Liver (tissue), 8 donors: ENCODE measurements at regions not wholly inside any gene's neighbourhood (a gene's known extent, or its start where the extent isn't known, plus 50 kb on each side); places are given as distances from the start of the nearest gene placed in this dataset.

Source experiments
- DNase-seq: peaks from one replicate; pipeline ENCODE4 v3.0.0-alpha.2; 2017; ENCODE audit warnings: low spot score
- H3K27ac ChIP-seq, 2 donors: one replicate each; pipeline ENCODE4 v1.7.0; 2013; ENCODE audit warnings: inconsistent platforms in 2 of 2, low read length in 2 of 2, control low read depth in 1 of 2, low read depth in 1 of 2, mild to moderate bottlenecking in 1 of 2
- H3K27me3 ChIP-seq, 4 donors: one replicate each; pipeline versions ENCODE4 v1.6.1 to v1.7.0; 2013; ENCODE audit warnings: low read length in 3 of 4, inconsistent platforms in 1 of 4, mild to moderate bottlenecking in 1 of 4, moderate library complexity in 1 of 4; ENCODE audit not compliant: control insufficient read depth in 4 of 4, insufficient read depth in 4 of 4
- H3K36me3 ChIP-seq, 4 donors: one replicate each; pipeline versions ENCODE4 v1.6.1 to v1.7.0; 2013; ENCODE audit warnings: low read length in 3 of 4, mild to moderate bottlenecking in 3 of 4, low read depth in 1 of 4, moderate library complexity in 1 of 4; ENCODE audit not compliant: control insufficient read depth in 4 of 4, insufficient read depth in 3 of 4
- H3K4me1 ChIP-seq, 4 donors: one replicate each; pipeline versions ENCODE4 v1.6.1 to v1.7.0; 2013; ENCODE audit warnings: low read length in 3 of 4, mild to moderate bottlenecking in 3 of 4, moderate library complexity in 1 of 4; ENCODE audit not compliant: control insufficient read depth in 4 of 4, insufficient read depth in 4 of 4
- H3K4me3 ChIP-seq, 3 donors: one replicate each; pipeline versions ENCODE4 v1.6.1 to v1.7.0; 2013; ENCODE audit warnings: low read length in 3 of 3, control low read depth in 1 of 3, low read depth in 1 of 3, mild to moderate bottlenecking in 1 of 3
- H3K9ac ChIP-seq, 2 donors: one replicate each; pipeline ENCODE4 v1.7.0; 2013; ENCODE audit warnings: low read length in 2 of 2, mild to moderate bottlenecking in 2 of 2, moderate library complexity in 2 of 2, control low read depth in 1 of 2, low read depth in 1 of 2
- H3K9me3 ChIP-seq, 4 donors: one replicate each; pipeline versions ENCODE4 v1.6.1 to v1.7.0; 2013; ENCODE audit warnings: low read length in 3 of 4; ENCODE audit not compliant: control insufficient read depth in 4 of 4
- ATF3 ChIP-seq: IDR thresholded peaks from 2 replicates; pipeline ENCODE4 v1.6.1; 2016; ENCODE audit warnings: antibody characterized with exemption
- CTCF ChIP-seq: fragments of 150-350 bp; IDR thresholded peaks from 2 replicates; pipeline ENCODE4 v1.5.1; 2017; ENCODE audit warnings: improper control_type of control experiment, low read depth, low read length; ENCODE audit not compliant: missing input control
- EGR1 ChIP-seq, 2 donors: IDR thresholded peaks; 2 replicates each; pipeline ENCODE4 v1.6.1; 2016 to 2018; ENCODE audit warnings: antibody characterized with exemption in 2 of 2, low read depth in 2 of 2
- FOXA1 ChIP-seq: IDR thresholded peaks from 2 replicates; pipeline ENCODE4 v1.6.1; 2016; ENCODE audit warnings: antibody characterized with exemption
- FOXA2 ChIP-seq: IDR thresholded peaks from 2 replicates; pipeline ENCODE4 v1.6.1; 2016; ENCODE audit warnings: antibody characterized with exemption
- GABPA ChIP-seq, 2 donors: IDR thresholded peaks in 1 of 2; conservative IDR thresholded peaks in 1 of 2; 2 replicates each; pipeline ENCODE4 v1.6.1; 2016; ENCODE audit warnings: antibody characterized with exemption in 2 of 2, mild to moderate bottlenecking in 1 of 2, moderate library complexity in 1 of 2
- HNF4A ChIP-seq, 2 donors: conservative IDR thresholded peaks; 2 replicates each; pipeline ENCODE4 v1.6.1; 2016; ENCODE audit warnings: antibody characterized with exemption in 2 of 2, mild to moderate bottlenecking in 2 of 2
- HNF4G ChIP-seq: IDR thresholded peaks from 2 replicates; pipeline ENCODE4 v1.6.1; 2016; ENCODE audit warnings: antibody characterized with exemption
- JUND ChIP-seq, 2 donors: IDR thresholded peaks; 2 replicates each; pipeline ENCODE4 v1.6.1; 2016; ENCODE audit warnings: antibody characterized with exemption in 2 of 2
- MAX ChIP-seq: IDR thresholded peaks from 2 replicates; pipeline ENCODE4 v1.6.1; 2016; ENCODE audit warnings: antibody characterized with exemption
- NR2F2 ChIP-seq: IDR thresholded peaks from 2 replicates; pipeline ENCODE4 v1.6.1; 2016; ENCODE audit warnings: antibody characterized with exemption
- RAD21 ChIP-seq, 2 donors: IDR thresholded peaks; 2 replicates each; pipeline ENCODE4 v1.6.1; 2016; ENCODE audit warnings: antibody characterized with exemption in 2 of 2, mild to moderate bottlenecking in 2 of 2
- RXRA ChIP-seq, 2 donors: IDR thresholded peaks; 2 replicates each; pipeline ENCODE4 v1.6.1; 2017 to 2018; ENCODE audit warnings: antibody characterized with exemption in 2 of 2, mild to moderate bottlenecking in 1 of 2
- SP1 ChIP-seq: IDR thresholded peaks from 2 replicates; pipeline ENCODE4 v1.6.1; 2018; ENCODE audit warnings: antibody characterized with exemption, mild to moderate bottlenecking
- TAF1 ChIP-seq: conservative IDR thresholded peaks from 2 replicates; pipeline ENCODE4 v1.6.1; 2016; ENCODE audit warnings: antibody characterized with exemption, mild to moderate bottlenecking
- YY1 ChIP-seq: IDR thresholded peaks from 2 replicates; pipeline ENCODE4 v1.6.1; 2016; ENCODE audit warnings: antibody characterized with exemption, mild to moderate bottlenecking
- WGBS: extraction: QIAGEN DNeasy Blood & Tissue Kit; methylation state at CpG from one replicate; pipeline ENCODE4 v1.1.7; 2013; 5-methylcytosine and 5-hydroxymethylcytosine counted together
- TF ChIP-seq, protein P1 (sequence below): IDR thresholded peaks from 2 replicates; pipeline ENCODE4 v1.6.1; 2016; ENCODE audit warnings: antibody characterized with exemption
- TF ChIP-seq, protein P2 (sequence below): IDR thresholded peaks from 2 replicates; pipeline ENCODE4 v1.6.1; 2016; ENCODE audit warnings: antibody characterized with exemption, mild to moderate bottlenecking
- donor health status: healthy.
- donor health status: healthy.
- donor health status: healthy.
- donor health status: healthy.
- donor health status: healthy.

DNA sequence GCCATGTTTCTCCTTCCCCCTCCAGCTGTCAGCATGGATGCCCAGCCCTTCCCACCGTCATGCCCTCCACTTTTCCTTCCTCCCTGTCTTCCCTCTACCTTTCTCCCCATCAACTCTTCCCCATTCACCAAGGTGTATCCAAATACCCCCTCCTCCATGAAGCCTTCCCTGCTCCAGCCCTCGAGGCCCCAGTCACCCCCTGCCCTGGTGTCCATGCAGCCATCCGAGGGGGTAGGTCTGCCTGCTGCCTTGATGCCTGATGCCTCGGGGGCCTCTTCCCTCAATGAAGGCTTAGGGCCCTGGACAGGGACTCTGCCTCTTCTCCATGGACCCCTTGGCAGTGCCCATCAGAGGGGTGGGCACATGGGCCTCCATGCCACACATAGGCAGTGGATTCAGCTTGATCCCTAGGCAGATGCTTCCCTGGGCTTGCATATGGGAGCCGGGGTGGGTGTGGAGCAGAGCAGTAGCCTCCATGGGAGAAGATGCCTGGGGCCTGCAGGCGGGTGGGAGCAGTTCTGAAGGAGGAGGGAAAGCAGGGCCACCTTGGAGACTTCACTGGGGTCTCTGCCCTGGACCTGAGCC is 795.8 kb downstream of the BRD1 start:
- H3K4me3 ChIP-seq: no peak overlapping the region
- H3K9ac ChIP-seq: no peak overlapping the region
- H3K27me3 ChIP-seq: no peaks in the 10 kb centered on the region
- no peaks in the 10 kb centered on the region for H3K9me3 ChIP-seq
- no peak for DNase-seq
- no peak for TF ChIP-seq RXRA (IDR thresholded peaks at IDR 0.05)
- no peak for TF ChIP-seq FOXA2
- TF ChIP-seq, protein P1, sequence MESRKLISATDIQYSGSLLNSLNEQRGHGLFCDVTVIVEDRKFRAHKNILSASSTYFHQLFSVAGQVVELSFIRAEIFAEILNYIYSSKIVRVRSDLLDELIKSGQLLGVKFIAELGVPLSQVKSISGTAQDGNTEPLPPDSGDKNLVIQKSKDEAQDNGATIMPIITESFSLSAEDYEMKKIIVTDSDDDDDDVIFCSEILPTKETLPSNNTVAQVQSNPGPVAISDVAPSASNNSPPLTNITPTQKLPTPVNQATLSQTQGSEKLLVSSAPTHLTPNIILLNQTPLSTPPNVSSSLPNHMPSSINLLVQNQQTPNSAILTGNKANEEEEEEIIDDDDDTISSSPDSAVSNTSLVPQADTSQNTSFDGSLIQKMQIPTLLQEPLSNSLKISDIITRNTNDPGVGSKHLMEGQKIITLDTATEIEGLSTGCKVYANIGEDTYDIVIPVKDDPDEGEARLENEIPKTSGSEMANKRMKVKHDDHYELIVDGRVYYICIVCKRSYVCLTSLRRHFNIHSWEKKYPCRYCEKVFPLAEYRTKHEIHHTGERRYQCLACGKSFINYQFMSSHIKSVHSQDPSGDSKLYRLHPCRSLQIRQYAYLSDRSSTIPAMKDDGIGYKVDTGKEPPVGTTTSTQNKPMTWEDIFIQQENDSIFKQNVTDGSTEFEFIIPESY: no peak
- no peak for TF ChIP-seq NR2F2
- no peak for TF ChIP-seq RAD21 (IDR thresholded peaks at IDR 0.05)
- no peak for TF ChIP-seq MAX
- TF ChIP-seq GABPA (IDR thresholded peaks at IDR 0.05 in 1 of 2, conservative IDR thresholded peaks at IDR 0.05 in 1 of 2): no peak
- TF ChIP-seq SP1: no peak
- no peak for TF ChIP-seq JUND (IDR thresholded peaks at IDR 0.05)
- no peak for TF ChIP-seq HNF4G
- no peak for TF ChIP-seq YY1
- no peak for TF ChIP-seq CTCF
- TF ChIP-seq ATF3: no peak
- no peak for TF ChIP-seq TAF1
- TF ChIP-seq HNF4A (conservative IDR thresholded peaks at IDR 0.05): no peak
- TF ChIP-seq EGR1 (IDR thresholded peaks at IDR 0.05; ENCODE audit: low read depth in 2 of 2): no peak
- no peak for TF ChIP-seq FOXA1
- TF ChIP-seq, protein P2, sequence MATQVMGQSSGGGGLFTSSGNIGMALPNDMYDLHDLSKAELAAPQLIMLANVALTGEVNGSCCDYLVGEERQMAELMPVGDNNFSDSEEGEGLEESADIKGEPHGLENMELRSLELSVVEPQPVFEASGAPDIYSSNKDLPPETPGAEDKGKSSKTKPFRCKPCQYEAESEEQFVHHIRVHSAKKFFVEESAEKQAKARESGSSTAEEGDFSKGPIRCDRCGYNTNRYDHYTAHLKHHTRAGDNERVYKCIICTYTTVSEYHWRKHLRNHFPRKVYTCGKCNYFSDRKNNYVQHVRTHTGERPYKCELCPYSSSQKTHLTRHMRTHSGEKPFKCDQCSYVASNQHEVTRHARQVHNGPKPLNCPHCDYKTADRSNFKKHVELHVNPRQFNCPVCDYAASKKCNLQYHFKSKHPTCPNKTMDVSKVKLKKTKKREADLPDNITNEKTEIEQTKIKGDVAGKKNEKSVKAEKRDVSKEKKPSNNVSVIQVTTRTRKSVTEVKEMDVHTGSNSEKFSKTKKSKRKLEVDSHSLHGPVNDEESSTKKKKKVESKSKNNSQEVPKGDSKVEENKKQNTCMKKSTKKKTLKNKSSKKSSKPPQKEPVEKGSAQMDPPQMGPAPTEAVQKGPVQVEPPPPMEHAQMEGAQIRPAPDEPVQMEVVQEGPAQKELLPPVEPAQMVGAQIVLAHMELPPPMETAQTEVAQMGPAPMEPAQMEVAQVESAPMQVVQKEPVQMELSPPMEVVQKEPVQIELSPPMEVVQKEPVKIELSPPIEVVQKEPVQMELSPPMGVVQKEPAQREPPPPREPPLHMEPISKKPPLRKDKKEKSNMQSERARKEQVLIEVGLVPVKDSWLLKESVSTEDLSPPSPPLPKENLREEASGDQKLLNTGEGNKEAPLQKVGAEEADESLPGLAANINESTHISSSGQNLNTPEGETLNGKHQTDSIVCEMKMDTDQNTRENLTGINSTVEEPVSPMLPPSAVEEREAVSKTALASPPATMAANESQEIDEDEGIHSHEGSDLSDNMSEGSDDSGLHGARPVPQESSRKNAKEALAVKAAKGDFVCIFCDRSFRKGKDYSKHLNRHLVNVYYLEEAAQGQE: no peak
- H3K36me3 ChIP-seq: no peaks in the 10 kb centered on the region
- 39% methylated on average over 6 of the region's 6 CpGs for WGBS
- H3K27ac ChIP-seq: no peak overlapping the region
- H3K4me1 ChIP-seq: no peaks in the 10 kb centered on the region
